HG02610 (cell line): ENCODE measurements at regions not wholly inside any gene's neighbourhood (a gene's known extent, or its start where the extent isn't known, plus 50 kb on each side); places are given as distances from the start of the nearest gene placed in this dataset.

Experiments used
- ATAC-seq: cut with Tn5 transposase; IDR thresholded peaks from one replicate; pipeline ENCODE4 v1.9.1; 2021; ENCODE audit warnings: mild to moderate bottlenecking, moderate library complexity; ENCODE audit not compliant: unreplicated experiment

GRCh38 chr9:108217431-108218349, 638.1 kb downstream of the ACTL7B start:
- ATAC-seq = no peak

GRCh38 chr9:108213511-108213910, 642.3 kb downstream of the ACTL7B start:
- no peak for ATAC-seq

GRCh38 chr9:108212184-108212583, 643.6 kb downstream of the ACTL7B start:
- ATAC-seq = no peak

- no peak for ATAC-seq
Measured at GRCh38 chr9:108211411-108211955, 644.3 kb downstream of the ACTL7B start.

- no peak for ATAC-seq
Measured at GRCh38 chr9:108209132-108209685, 646.6 kb downstream of the ACTL7B start.

GRCh38 chr9:108207561-108208165, 648.1 kb downstream of the ACTL7B start:
- no peak for ATAC-seq

GRCh38 chr9:108205276-108205675, 650.5 kb downstream of the ACTL7B start:
- no peak for ATAC-seq

GRCh38 chr9:108197899-108198298, 657.9 kb downstream of the ACTL7B start:
- ATAC-seq = no peak

GRCh38 chr9:108197008-108197365, 658.8 kb downstream of the ACTL7B start:
- ATAC-seq = no peak

GRCh38 chr9:108196332-108197007, 659.3 kb downstream of the ACTL7B start:
- ATAC-seq = no peak

GRCh38 chr9:108194154-108194553, 661.6 kb downstream of the ACTL7B start:
- ATAC-seq = no peak

GRCh38 chr9:108193026-108193710, 662.6 kb downstream of the ACTL7B start:
- ATAC-seq = no peak

- ATAC-seq = no peak
Measured at GRCh38 chr9:108191065-108191464, 664.7 kb downstream of the ACTL7B start.

- no peak for ATAC-seq
Measured at GRCh38 chr9:108188976-108189375, 666.8 kb downstream of the ACTL7B start.

GRCh38 chr9:108188482-108188881, 667.3 kb downstream of the ACTL7B start:
- no peak for ATAC-seq

- no peak for ATAC-seq
Measured at GRCh38 chr9:108186642-108187395, 669.0 kb downstream of the ACTL7B start.

GRCh38 chr9:108185613-108186012, 670.2 kb downstream of the ACTL7B start:
- no peak for ATAC-seq

GRCh38 chr9:108184941-108185340, 670.8 kb downstream of the ACTL7B start:
- ATAC-seq = no peak

- ATAC-seq = no peak
Measured at GRCh38 chr9:108184009-108184408, 671.8 kb downstream of the ACTL7B start.

- peak; percentile 79 for ATAC-seq
Measured at GRCh38 chr9:108182950-108183381, 672.8 kb downstream of the ACTL7B start.
